ENCODE measurements at regions not wholly inside any gene's neighbourhood (a gene's known extent, or its start where the extent isn't known, plus 50 kb on each side); places are given as distances from the start of the nearest gene placed in this dataset.

GRCh38 chr13:95352486-95352885 lies 51.2 kb upstream of the ABCC4 start:
- Histone ChIP-seq H3K4me3 (ENCODE audit: extremely low read depth in 1 of 4, insufficient read depth in 2 of 4, low read depth in 3 of 4, low read length in 4 of 4) (no peak overlapping the region), H4K8ac (ENCODE audit: extremely low read depth, insufficient read depth, low read length) (no peak overlapping the region), H3K4ac (replicated peaks; ENCODE audit: insufficient read length, low read depth, low read length) (no peak overlapping the region), H3K36me3 (ENCODE audit: control insufficient read depth in 2 of 4, insufficient read depth in 4 of 4, low read length in 3 of 4) (no peaks in the 10 kb centered on the region), H3K27ac (ENCODE audit: low read depth, low read length) (no peak overlapping the region), H2BK20ac (ENCODE audit: low read length) (no peak overlapping the region), H3K9ac (replicated peaks in 1 of 4; ENCODE audit: extremely low read depth in 1 of 4, low read depth in 3 of 4, low read length in 3 of 4) (no peak overlapping the region), H4K20me1 (replicated peaks in 1 of 2; ENCODE audit: control insufficient read depth in 1 of 2, insufficient read depth in 2 of 2, low read length in 2 of 2) (no peaks in the 10 kb centered on the region), H3K79me1 (ENCODE audit: low read depth, low read length) (no peaks in the 10 kb centered on the region), H3K27me3 (replicated peaks in 1 of 4; ENCODE audit: control insufficient read depth in 3 of 4, extremely low read depth in 1 of 4, insufficient read depth in 3 of 4, low read length in 3 of 4) (no peaks in the 10 kb centered on the region), H3K18ac (ENCODE audit: extremely low read depth, low read length) (no peak overlapping the region), H3K14ac (ENCODE audit: insufficient read length) (no peak overlapping the region), H2AFZ (ENCODE audit: low read length) (no peak overlapping the region), H4K5ac (ENCODE audit: insufficient read length, low read depth, low read length) (no peak overlapping the region), H3K23ac (ENCODE audit: insufficient read length) (no peak overlapping the region), H3K9me3 (ENCODE audit: insufficient read depth in 2 of 2, low read depth in 1 of 2, low read length in 1 of 2) (no peaks in the 10 kb centered on the region), H2AK5ac (ENCODE audit: low read depth, low read length) (no peak overlapping the region), H2BK120ac (replicated peaks; ENCODE audit: low read depth, low read length) (no peak overlapping the region), H2BK12ac (ENCODE audit: low read depth, low read length) (no peak overlapping the region), H3K56ac (replicated peaks; ENCODE audit: insufficient read length, low read depth, low read length) (no peak overlapping the region), H3K79me2 (ENCODE audit: control insufficient read depth in 1 of 2, insufficient read depth in 2 of 2, low read length in 2 of 2) (no peaks in the 10 kb centered on the region), H2BK15ac (ENCODE audit: low read length) (no peak overlapping the region), H2BK5ac (ENCODE audit: low read depth, low read length) (no peak overlapping the region), H3K4me2 (ENCODE audit: insufficient read depth in 1 of 2, low read depth in 2 of 2, low read length in 2 of 2) (no peak overlapping the region), H3K4me1 (replicated peaks in 1 of 4; ENCODE audit: control insufficient read depth in 3 of 4, insufficient read depth in 4 of 4, low read length in 3 of 4) (no peaks in the 10 kb centered on the region), H4K91ac (replicated peaks; ENCODE audit: insufficient read length, low read length) (no peak overlapping the region), H3K23me2 (ENCODE audit: low read depth, low read length) (no peaks in the 10 kb centered on the region)
- DNase-seq (ENCODE audit: low read depth in 1 of 2, low spot score in 2 of 2) (no peak), FAIRE-seq (no peak)
- 68% methylated on average over 1 of the region's 1 CpG; no CpG with 5 or more reads in 1 of the 2 experiments for WGBS, 2 experiments (ENCODE audit: extremely low coverage in 1 of 2, insufficient coverage in 1 of 2, insufficient read length in 1 of 2, insufficient replicate concordance in 2 of 2, low coverage in 1 of 2, low lambda C conversion rate in 2 of 2, missing lambda C conversion rate in 1 of 2)
- POLR2A ChIA-PET (ENCODE audit: partially characterized antibody): no interaction called here
- CTCF ChIA-PET (ENCODE audit: partially characterized antibody): interaction anchor here (0.6 to 2.7 kb wide), 6 partner anchors 28 to 163 kb away, joined by 3 to 5 read pairs (median 3); no protein-coding TSS in a partner anchor
- no peak for TF ChIP-seq E2F6 (IDR thresholded peaks at IDR 0.05)
- TF ChIP-seq FOSL1 (IDR thresholded peaks at IDR 0.05; ENCODE audit: insufficient read depth, low read depth, low read length): no peak
- no peak for TF ChIP-seq ASH2L (IDR thresholded peaks at IDR 0.05; ENCODE audit: low read length)
- TF ChIP-seq CTCF (IDR thresholded peaks at IDR 0.05; ENCODE audit: control extremely low read depth in 1 of 3, insufficient read depth in 1 of 3, low read depth in 1 of 3, low read length in 3 of 3): no peak
- no peak for TF ChIP-seq BCL11A (IDR thresholded peaks at IDR 0.05; ENCODE audit: low read depth in 2 of 2, low read length in 2 of 2)
- TF ChIP-seq JUND (IDR thresholded peaks at IDR 0.05; ENCODE audit: low read length): no peak
- no peak for TF ChIP-seq RNF2 (IDR thresholded peaks at IDR 0.05; ENCODE audit: borderline replicate concordance, low read depth, low read length, missing control alignments, poor library complexity, severe bottlenecking)
- no peak for TF ChIP-seq POLR2A (IDR thresholded peaks at IDR 0.05; ENCODE audit: control extremely low read depth in 1 of 2, low read depth in 2 of 2, low read length in 2 of 2)
- no peak for TF ChIP-seq RFX5 (IDR thresholded peaks at IDR 0.05; ENCODE audit: borderline replicate concordance, low read depth, low read length)
- TF ChIP-seq SIRT6 (IDR thresholded peaks at IDR 0.05; ENCODE audit: low read length): no peak
- TF ChIP-seq TCF12 (IDR thresholded peaks at IDR 0.05; ENCODE audit: low read depth, low read length): no peak
- TF ChIP-seq SIX5 (IDR thresholded peaks at IDR 0.05; ENCODE audit: low read depth, low read length): no peak

Measured in H1 (cell line).